ENCODE measurements at regions not wholly inside any gene's neighbourhood (a gene's known extent, or its start where the extent isn't known, plus 50 kb on each side); places are given as distances from the start of the nearest gene placed in this dataset.

DNA sequence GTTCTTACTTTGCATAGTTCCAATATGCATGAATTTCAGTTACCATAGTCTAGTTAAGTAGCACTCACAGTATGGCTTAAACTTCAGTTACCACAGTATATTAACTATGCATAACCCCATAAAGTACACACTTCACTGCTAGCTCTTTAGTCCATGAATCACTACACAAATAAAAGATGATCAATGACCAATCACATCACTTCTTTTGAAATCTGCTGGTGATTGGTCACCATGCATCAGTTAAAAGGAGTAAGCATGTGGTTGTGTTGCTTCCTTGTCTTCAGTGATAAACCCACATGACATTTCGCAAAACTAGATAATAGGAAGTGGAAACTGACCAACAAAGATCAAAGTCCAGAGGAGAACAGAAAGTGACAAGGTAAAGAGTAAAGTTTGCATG is 79.0 kb downstream of the TAF11L14 start:
- Mint-ChIP-seq H3K27me3 (ENCODE audit: low read depth) (no peaks in the 10 kb centered on the region), H3K4me1 (no peaks in the 10 kb centered on the region), H3K27ac (no peak overlapping the region), H3K36me3 (ENCODE audit: insufficient read depth in 1 of 3, low read depth in 3 of 3) (peaks cover 0 to 2% (median 0%) of the 10 kb centered on the region in 3 experiments; a peak in 3 of 7 replicates), H3K4me3 (no peak overlapping the region), H3K9me3 (peaks cover 2 to 3% of the 10 kb centered on the region in 2 experiments; a peak in 4 of 5 replicates)
- no peak overlapping the region for H2AFZ ChIP-seq (ENCODE audit: low read length)
- H3K27ac ChIP-seq (ENCODE audit: insufficient read length, low read depth, low read length): no peak overlapping the region
- H2BK12ac ChIP-seq (ENCODE audit: insufficient read length, low read depth, low read length): no peak overlapping the region
- no peak overlapping the region for H3K18ac ChIP-seq (ENCODE audit: insufficient read length, low read depth, low read length)
- no peak overlapping the region for H2BK5ac ChIP-seq (ENCODE audit: insufficient read length, low read length)
- H3K4me2 ChIP-seq (ENCODE audit: insufficient read depth, insufficient read length, low read length): no peak overlapping the region
- no peaks in the 10 kb centered on the region for H3K27me3 ChIP-seq (ENCODE audit: insufficient read depth, low read length)
- no peak overlapping the region for H2AK5ac ChIP-seq (ENCODE audit: insufficient read length, low read length)
- H3K23ac ChIP-seq (ENCODE audit: insufficient read length, low read depth, low read length): no peak overlapping the region
- no peak overlapping the region for H2BK15ac ChIP-seq (ENCODE audit: low read depth, low read length)
- no peak overlapping the region for H2BK20ac ChIP-seq (ENCODE audit: low read depth, low read length, poor library complexity, severe bottlenecking)
- no peak overlapping the region for H3K56ac ChIP-seq (ENCODE audit: insufficient read length, low read depth, low read length)
- H3K14ac ChIP-seq (ENCODE audit: insufficient read depth, low read length): no peak overlapping the region
- no peak overlapping the region for H2BK120ac ChIP-seq (ENCODE audit: low read depth, low read length, poor library complexity, severe bottlenecking)
- H3K79me1 ChIP-seq (ENCODE audit: insufficient read depth, low read depth, low read length, poor library complexity, severe bottlenecking): no peaks in the 10 kb centered on the region
- H3K79me2 ChIP-seq (ENCODE audit: insufficient read depth, low read length): no peaks in the 10 kb centered on the region
- DNase-seq: no peak
- no peak overlapping the region for H3K9ac ChIP-seq (ENCODE audit: extremely low read depth, insufficient read length, low read length)
- no peak overlapping the region for H4K91ac ChIP-seq (ENCODE audit: insufficient read length, low read depth, low read length)
- no peaks in the 10 kb centered on the region for H4K20me1 ChIP-seq (ENCODE audit: control insufficient read depth, insufficient read depth, insufficient read length)
- no peak overlapping the region for H3T11ph ChIP-seq (ENCODE audit: low read length)
- no CpG with 5 or more reads among the region's 1 CpG for WGBS (ENCODE audit: extremely low coverage, insufficient read length, low lambda C conversion rate)
- TF ChIP-seq CTCF (conservative IDR thresholded peaks at IDR 0.05): no peak
- H3K4ac ChIP-seq (ENCODE audit: low read depth, low read length): no peak overlapping the region
- H4K8ac ChIP-seq (replicated peaks; ENCODE audit: insufficient read length, low read depth, low read length): no peak overlapping the region
- no peaks in the 10 kb centered on the region for H3K4me1 ChIP-seq (ENCODE audit: insufficient read depth, low read length)
- no peaks in the 10 kb centered on the region for H3K9me3 ChIP-seq (ENCODE audit: control insufficient read depth, low read depth, low read length)
- H3K23me2 ChIP-seq (ENCODE audit: insufficient read length, low read depth, low read length, poor library complexity, severe bottlenecking): no peaks in the 10 kb centered on the region
- no peak overlapping the region for H4K5ac ChIP-seq (ENCODE audit: insufficient read length, low read depth, low read length)

Measured in H9 (cell line).